ENCODE measurements at regions not wholly inside any gene's neighbourhood (a gene's known extent, or its start where the extent isn't known, plus 50 kb on each side); places are given as distances from the start of the nearest gene placed in this dataset.
A peak's percentile ranks its signal among the peaks of the same experiment; 100 is the strongest.

DNA sequence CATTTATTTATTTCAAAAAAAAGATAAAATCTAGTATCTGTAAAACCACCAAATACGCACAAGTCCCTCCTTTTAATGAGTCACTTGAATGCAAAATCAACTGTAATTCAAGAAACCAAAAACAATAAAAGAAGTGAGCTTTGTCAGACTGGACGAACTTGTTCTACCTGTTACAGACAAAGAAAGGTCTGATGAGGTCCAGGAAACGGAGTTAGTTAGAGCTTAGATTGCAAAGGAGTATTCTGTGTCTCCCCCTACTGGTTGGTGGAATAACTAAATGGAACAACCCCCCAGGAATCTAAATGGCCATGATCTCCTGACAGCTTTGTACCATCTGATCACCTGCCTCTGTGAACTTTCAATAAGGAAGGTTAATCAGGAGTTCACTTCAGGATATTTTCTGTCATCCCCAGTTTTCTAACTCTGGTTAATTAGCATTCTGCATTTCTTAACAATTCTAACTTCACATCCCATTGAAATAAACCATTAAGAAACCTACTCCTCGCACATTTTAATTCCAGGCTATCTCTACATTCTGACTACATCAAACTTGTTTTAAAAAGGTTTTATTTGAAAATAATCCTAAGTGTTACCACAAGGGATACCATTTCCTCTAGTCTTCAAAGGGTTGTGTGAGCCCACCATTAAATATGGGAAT is 333.0 kb upstream of the SATB1 start:
- peak; percentile 8 for DNase-seq (ENCODE audit: low spot score)
- in situ Hi-C loops (cut with MboI; ENCODE audit: low sequenced_read_pairs, unreplicated experiment), result loop anchor here (10.0 kb wide), 1 partner anchor 203 kb away; no protein-coding TSS in a partner anchor
- TF ChIP-seq, protein P1, sequence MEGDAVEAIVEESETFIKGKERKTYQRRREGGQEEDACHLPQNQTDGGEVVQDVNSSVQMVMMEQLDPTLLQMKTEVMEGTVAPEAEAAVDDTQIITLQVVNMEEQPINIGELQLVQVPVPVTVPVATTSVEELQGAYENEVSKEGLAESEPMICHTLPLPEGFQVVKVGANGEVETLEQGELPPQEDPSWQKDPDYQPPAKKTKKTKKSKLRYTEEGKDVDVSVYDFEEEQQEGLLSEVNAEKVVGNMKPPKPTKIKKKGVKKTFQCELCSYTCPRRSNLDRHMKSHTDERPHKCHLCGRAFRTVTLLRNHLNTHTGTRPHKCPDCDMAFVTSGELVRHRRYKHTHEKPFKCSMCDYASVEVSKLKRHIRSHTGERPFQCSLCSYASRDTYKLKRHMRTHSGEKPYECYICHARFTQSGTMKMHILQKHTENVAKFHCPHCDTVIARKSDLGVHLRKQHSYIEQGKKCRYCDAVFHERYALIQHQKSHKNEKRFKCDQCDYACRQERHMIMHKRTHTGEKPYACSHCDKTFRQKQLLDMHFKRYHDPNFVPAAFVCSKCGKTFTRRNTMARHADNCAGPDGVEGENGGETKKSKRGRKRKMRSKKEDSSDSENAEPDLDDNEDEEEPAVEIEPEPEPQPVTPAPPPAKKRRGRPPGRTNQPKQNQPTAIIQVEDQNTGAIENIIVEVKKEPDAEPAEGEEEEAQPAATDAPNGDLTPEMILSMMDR (IDR thresholded peaks at IDR 0.05; ENCODE audit: borderline replicate concordance, control extremely low read depth, extremely low read depth, insufficient read depth, missing control alignments), result peak; percentile 60

DNA sequence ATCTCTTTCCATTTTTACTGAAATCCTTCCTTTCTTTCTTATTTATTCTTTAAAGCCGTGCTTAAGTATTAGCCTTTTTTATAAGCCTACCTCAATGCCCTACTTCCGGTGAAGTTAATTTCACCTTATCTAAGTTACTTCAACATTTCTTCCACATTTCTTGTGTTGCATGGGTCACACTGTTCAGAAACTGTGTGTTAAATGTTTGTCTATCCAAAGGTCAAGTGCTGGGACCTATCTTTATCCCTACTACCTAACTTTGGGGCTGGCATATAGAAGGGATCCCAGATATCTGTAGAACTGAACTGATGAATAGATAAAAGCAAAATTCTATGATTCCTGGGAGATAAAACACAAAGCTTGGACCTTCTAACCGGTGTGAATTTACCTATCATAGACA is 332.3 kb upstream of the SATB1 start:
- TF ChIP-seq, protein P1 (IDR thresholded peaks at IDR 0.05; ENCODE audit: borderline replicate concordance, control extremely low read depth, extremely low read depth, insufficient read depth, missing control alignments), result no peak
- in situ Hi-C loops (cut with MboI; ENCODE audit: low sequenced_read_pairs, unreplicated experiment), result loop anchor here (10.0 kb wide), 1 partner anchor 203 kb away; no protein-coding TSS in a partner anchor
- no peak for DNase-seq (ENCODE audit: low spot score)

DNA sequence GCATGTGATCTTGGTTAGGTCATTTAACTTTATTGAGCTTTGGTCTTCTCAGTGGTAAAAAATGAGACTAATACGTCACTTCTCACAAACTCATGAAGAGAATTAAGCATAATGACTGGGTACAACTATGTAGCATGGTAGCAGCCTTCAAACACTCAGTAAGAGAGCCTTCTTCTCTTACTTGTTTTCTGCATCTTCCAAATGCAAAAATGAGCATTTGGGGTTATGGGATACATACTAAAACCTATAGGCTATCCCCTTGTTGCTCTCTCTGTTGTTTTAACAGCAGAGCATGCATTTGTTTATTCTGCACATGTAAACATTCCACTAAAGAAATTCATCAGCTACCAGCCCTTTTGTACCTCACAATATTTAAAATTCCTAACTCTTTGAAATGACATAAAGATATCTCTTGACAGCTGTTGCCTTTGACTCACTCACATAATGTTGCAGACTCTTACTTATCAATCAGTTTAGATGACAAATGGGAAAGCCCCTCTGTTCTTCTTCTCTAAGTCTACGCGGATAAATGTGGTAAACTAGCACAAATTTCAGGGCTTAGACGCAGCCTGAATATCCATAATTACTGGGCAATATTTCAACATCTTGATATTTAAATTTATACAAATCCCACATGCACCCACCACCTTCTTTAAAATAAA is 327.3 kb upstream of the SATB1 start:
- no peak for DNase-seq (ENCODE audit: low spot score)
- in situ Hi-C loops (cut with MboI; ENCODE audit: low sequenced_read_pairs, unreplicated experiment), result loop anchor here (10.0 kb wide), 1 partner anchor 198 kb away; no protein-coding TSS in a partner anchor
- TF ChIP-seq, protein P1 (IDR thresholded peaks at IDR 0.05; ENCODE audit: borderline replicate concordance, control extremely low read depth, extremely low read depth, insufficient read depth, missing control alignments), result no peak

DNA sequence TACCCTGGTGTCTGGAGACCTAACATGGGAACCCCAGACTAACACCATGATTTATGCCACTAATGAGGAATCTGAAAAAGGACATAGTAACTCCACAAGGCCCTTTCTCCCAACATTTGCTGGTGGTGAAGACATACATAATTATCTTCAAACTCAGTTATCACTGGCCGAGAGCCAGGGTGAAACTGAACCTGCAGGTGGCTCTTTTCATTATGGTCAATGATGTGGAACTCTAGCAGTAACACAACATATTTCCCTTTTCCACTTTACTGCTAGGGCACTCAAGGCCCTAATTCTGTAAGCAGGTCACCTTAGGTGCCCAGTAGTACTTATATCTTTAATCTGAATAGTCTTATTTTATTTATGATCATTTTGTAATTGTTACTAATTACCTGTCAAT is 326.4 kb upstream of the SATB1 start:
- in situ Hi-C loops (cut with MboI; ENCODE audit: low sequenced_read_pairs, unreplicated experiment), result loop anchor here (10.0 kb wide), 1 partner anchor 197 kb away; no protein-coding TSS in a partner anchor

DNA sequence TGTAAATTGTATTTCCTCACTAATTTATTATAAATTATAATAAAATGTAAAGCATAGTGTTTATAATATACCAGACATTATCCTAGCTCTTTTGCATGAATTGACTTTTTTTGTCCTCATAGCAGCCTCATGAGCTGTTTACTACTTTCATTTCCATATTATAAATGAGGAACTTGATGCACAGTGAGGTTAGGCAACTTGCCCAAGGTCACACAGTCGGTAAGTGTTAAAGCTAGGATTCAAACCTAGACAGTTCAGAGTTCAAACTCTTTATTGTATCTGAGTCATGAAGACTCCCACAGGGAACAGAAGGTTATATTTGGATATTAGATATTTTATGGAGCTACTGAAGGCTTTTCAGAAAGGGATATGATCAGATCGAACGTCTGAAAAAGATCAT is 322.2 kb upstream of the SATB1 start:
- TF ChIP-seq, protein P1 (IDR thresholded peaks at IDR 0.05; ENCODE audit: borderline replicate concordance, control extremely low read depth, extremely low read depth, insufficient read depth, missing control alignments), result no peak
- in situ Hi-C loops (cut with MboI; ENCODE audit: low sequenced_read_pairs, unreplicated experiment), result no loop called here
- DNase-seq (ENCODE audit: low spot score), result no peak

More for the DNA sequence above, 326.4 kb upstream of the SATB1 start:
- TF ChIP-seq, protein P1 (IDR thresholded peaks at IDR 0.05; ENCODE audit: borderline replicate concordance, control extremely low read depth, extremely low read depth, insufficient read depth, missing control alignments), result no peak
- no peak for DNase-seq (ENCODE audit: low spot score)

DNA sequence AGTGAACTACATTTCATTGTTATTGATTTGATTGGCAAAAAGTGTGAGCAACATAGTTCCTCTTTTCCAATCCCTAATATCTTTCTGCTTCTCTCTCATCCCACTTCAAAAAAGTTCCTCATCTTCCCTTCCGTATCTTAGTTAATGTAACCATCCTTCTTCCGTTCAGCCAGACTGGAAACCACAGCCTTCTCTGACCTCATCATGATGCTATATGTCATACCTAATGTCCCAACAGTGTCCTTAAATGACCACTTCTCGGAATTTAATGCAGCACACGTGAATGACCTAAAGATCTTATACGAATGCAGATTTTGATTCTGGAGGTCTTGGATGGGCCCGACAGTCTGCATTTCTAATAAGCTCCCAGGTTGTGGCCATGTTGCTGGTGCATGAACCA is 320.3 kb upstream of the SATB1 start:
- in situ Hi-C loops (cut with MboI; ENCODE audit: low sequenced_read_pairs, unreplicated experiment), result no loop called here
- DNase-seq (ENCODE audit: low spot score), result no peak
- TF ChIP-seq, protein P1 (IDR thresholded peaks at IDR 0.05; ENCODE audit: borderline replicate concordance, control extremely low read depth, extremely low read depth, insufficient read depth, missing control alignments), result no peak

Data from GM13976 (cell line).